ENCODE measurements at regions not wholly inside any gene's neighbourhood (a gene's known extent, or its start where the extent isn't known, plus 50 kb on each side); places are given as distances from the start of the nearest gene placed in this dataset.

GRCh38 chr3:22113453-22113852 is 362.4 kb upstream of the ZNF385D start (continued):
- TF ChIP-seq REST (IDR thresholded peaks at IDR 0.05; ENCODE audit: low read depth), result no peak

GRCh38 chr3:22115581-22115980 is 364.6 kb upstream of the ZNF385D start:
- H3K4me3 ChIP-seq (replicated peaks in 1 of 2; ENCODE audit: low read depth in 1 of 2, low read length in 2 of 2), result no peak overlapping the region

More at GRCh38 chr3:22115581-22115980, 364.6 kb upstream of the ZNF385D start:
- H4K20me1 ChIP-seq (ENCODE audit: insufficient read depth), result no peaks in the 10 kb centered on the region
- intact Hi-C loops (cut with micrococcal nuclease), result loop anchor here (5.0 kb wide), 1 partner anchor 1888 kb away; no protein-coding TSS in a partner anchor
- no peaks in the 10 kb centered on the region for H3K9me2 ChIP-seq (ENCODE audit: insufficient read depth)
- H2AFZ ChIP-seq (ENCODE audit: low read depth, low read length, poor library complexity, severe bottlenecking), result no peak overlapping the region
- RAD21 ChIA-PET (ENCODE audit: low non-redundant PET in 1 of 2, low total read pairs in 2 of 2, uncharacterized antibody in 2 of 2, unreplicated experiment in 2 of 2), result no interaction called here
- H3K27me3 ChIP-seq (ENCODE audit: insufficient read depth, low read length), result no peaks in the 10 kb centered on the region
- ATAC-seq (no peak), DNase-seq (ENCODE audit: low read depth, low spot score) (no peak)
- H3K9me3 ChIP-seq (ENCODE audit: control insufficient read depth in 1 of 2, insufficient read depth in 1 of 2, low read depth in 1 of 2, low read length in 2 of 2), result no peaks in the 10 kb centered on the region; a peak in 1 of 4 replicates
- TF ChIP-seq CTCF (IDR thresholded peaks at IDR 0.05 in 2 of 3, conservative IDR thresholded peaks at IDR 0.05 in 1 of 3; ENCODE audit: borderline replicate concordance in 1 of 3, insufficient read depth in 1 of 3, low read depth in 2 of 3, low read length in 2 of 3) (no peak), ATF3 (IDR thresholded peaks at IDR 0.05) (no peak), SP1 (IDR thresholded peaks at IDR 0.05; ENCODE audit: low read depth) (no peak)
- no peaks in the 10 kb centered on the region for H3K36me3 ChIP-seq (ENCODE audit: control insufficient read depth in 1 of 2, insufficient read depth in 2 of 2, low read length in 2 of 2)
- no peak overlapping the region for H3K4me2 ChIP-seq (ENCODE audit: low read length)
- CTCF ChIA-PET, result no interaction called here
- no peak overlapping the region for H3K9ac ChIP-seq (ENCODE audit: low read length)
- H3K79me2 ChIP-seq (ENCODE audit: insufficient read depth, low read length), result no peaks in the 10 kb centered on the region
- no peak overlapping the region for H3K27ac ChIP-seq (ENCODE audit: low read depth, low read length)
- POLR2A ChIA-PET, result no interaction called here
- no TSS peak for BruUV-seq (replicated peaks)
- H3K4me1 ChIP-seq (ENCODE audit: control insufficient read depth in 1 of 2, insufficient read depth in 2 of 2, low read length in 2 of 2), result no peaks in the 10 kb centered on the region
